ENCODE measurements at regions not wholly inside any gene's neighbourhood (a gene's known extent, or its start where the extent isn't known, plus 50 kb on each side); places are given as distances from the start of the nearest gene placed in this dataset.

- TF ChIP-seq, protein P1, sequence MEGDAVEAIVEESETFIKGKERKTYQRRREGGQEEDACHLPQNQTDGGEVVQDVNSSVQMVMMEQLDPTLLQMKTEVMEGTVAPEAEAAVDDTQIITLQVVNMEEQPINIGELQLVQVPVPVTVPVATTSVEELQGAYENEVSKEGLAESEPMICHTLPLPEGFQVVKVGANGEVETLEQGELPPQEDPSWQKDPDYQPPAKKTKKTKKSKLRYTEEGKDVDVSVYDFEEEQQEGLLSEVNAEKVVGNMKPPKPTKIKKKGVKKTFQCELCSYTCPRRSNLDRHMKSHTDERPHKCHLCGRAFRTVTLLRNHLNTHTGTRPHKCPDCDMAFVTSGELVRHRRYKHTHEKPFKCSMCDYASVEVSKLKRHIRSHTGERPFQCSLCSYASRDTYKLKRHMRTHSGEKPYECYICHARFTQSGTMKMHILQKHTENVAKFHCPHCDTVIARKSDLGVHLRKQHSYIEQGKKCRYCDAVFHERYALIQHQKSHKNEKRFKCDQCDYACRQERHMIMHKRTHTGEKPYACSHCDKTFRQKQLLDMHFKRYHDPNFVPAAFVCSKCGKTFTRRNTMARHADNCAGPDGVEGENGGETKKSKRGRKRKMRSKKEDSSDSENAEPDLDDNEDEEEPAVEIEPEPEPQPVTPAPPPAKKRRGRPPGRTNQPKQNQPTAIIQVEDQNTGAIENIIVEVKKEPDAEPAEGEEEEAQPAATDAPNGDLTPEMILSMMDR (CRISPR knock-in tag; IDR thresholded peaks at IDR 0.05), result no peak
- TF ChIP-seq ZFP37 (CRISPR knock-in tag; IDR thresholded peaks at IDR 0.05; ENCODE audit: borderline replicate concordance), result no peak
- TF ChIP-seq ZFP36L1 (CRISPR knock-in tag; IDR thresholded peaks at IDR 0.05), result no peak
- TF ChIP-seq TBX3 (IDR thresholded peaks at IDR 0.05; ENCODE audit: borderline replicate concordance), result no peak
- no peak for TF ChIP-seq SALL1 (CRISPR knock-in tag; IDR thresholded peaks at IDR 0.05)
- TF ChIP-seq NFYB (CRISPR knock-in tag; IDR thresholded peaks at IDR 0.05), result no peak
- TF ChIP-seq, protein P2, sequence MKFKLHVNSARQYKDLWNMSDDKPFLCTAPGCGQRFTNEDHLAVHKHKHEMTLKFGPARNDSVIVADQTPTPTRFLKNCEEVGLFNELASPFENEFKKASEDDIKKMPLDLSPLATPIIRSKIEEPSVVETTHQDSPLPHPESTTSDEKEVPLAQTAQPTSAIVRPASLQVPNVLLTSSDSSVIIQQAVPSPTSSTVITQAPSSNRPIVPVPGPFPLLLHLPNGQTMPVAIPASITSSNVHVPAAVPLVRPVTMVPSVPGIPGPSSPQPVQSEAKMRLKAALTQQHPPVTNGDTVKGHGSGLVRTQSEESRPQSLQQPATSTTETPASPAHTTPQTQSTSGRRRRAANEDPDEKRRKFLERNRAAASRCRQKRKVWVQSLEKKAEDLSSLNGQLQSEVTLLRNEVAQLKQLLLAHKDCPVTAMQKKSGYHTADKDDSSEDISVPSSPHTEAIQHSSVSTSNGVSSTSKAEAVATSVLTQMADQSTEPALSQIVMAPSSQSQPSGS (CRISPR knock-in tag; IDR thresholded peaks at IDR 0.05), result no peak
- TF ChIP-seq SMYD3 (CRISPR knock-in tag; IDR thresholded peaks at IDR 0.05), result no peak
- TF ChIP-seq ZNF546 (CRISPR knock-in tag; conservative IDR thresholded peaks at IDR 0.05), result no peak
Observed at GRCh38 chr6:22666586-22666985, 97.2 kb downstream of the HDGFL1 start.

All from HepG2 (cell line).